Hippocampal formation (tissue), 2 donors: ENCODE measurements at regions not wholly inside any gene's neighbourhood (a gene's known extent, or its start where the extent isn't known, plus 50 kb on each side); places are given as distances from the start of the nearest gene placed in this dataset.
"Not testable (repeated sequence)": the region's sequence is repeated elsewhere in the genome, so short reads cannot be mapped to it uniquely, and the experiment has no call there.

Experiments
- DNase-seq, 2 donors: peaks; one replicate each; lab custom pipeline; 2025; lab: John Stamatoyannopoulos, UW

- DNase-seq: no peak
Measured at GRCh38 chr1:71345491-71345890, 264.7 kb upstream of the ZRANB2 start.

GRCh38 chr1:71343686-71344416 lies 263.0 kb upstream of the ZRANB2 start:
- no peak for DNase-seq

- no peak for DNase-seq
Measured at GRCh38 chr1:71339238-71339637, 258.4 kb upstream of the ZRANB2 start.

GRCh38 chr1:71330991-71331390 lies 250.2 kb upstream of the ZRANB2 start:
- DNase-seq: no peak

GRCh38 chr1:71324671-71325267 lies 243.9 kb upstream of the ZRANB2 start:
- peak in 1 of 2 donors; percentile 0 for DNase-seq

GRCh38 chr1:71312545-71312944 lies 231.7 kb upstream of the ZRANB2 start:
- DNase-seq: no peak

- no peak for DNase-seq
Measured at GRCh38 chr1:71311376-71311775, 230.5 kb upstream of the ZRANB2 start.

GRCh38 chr1:71307451-71307850 lies 226.6 kb upstream of the ZRANB2 start:
- no peak for DNase-seq

DNA sequence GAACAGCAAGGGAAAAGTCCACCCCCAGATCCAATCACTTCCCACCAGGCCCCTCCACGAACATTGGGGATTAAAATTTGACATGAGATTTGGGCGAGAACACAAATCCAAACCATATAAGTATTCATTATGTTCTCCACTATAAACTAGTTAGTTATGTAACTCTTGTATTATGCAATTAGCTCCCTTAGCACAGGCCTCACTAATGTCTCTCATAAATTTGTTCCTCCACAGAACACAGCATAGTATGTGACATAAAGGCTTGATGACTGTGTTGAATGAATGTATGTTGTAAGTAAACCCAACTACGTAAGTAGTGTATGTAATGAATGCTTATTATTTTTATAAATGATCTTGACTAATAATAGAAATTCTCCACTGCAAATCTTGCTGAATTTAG lies 223.3 kb upstream of the ZRANB2 start:
- no peak for DNase-seq

GRCh38 chr1:71303617-71304041 lies 222.8 kb upstream of the ZRANB2 start:
- no peak for DNase-seq

GRCh38 chr1:71298633-71299032 lies 217.8 kb upstream of the ZRANB2 start:
- DNase-seq: no peak

GRCh38 chr1:71296551-71297134 lies 215.8 kb upstream of the ZRANB2 start:
- DNase-seq: no peak

- no peak for DNase-seq
Measured at GRCh38 chr1:71295350-71295749, 214.5 kb upstream of the ZRANB2 start.

GRCh38 chr1:71294178-71294577 lies 213.3 kb upstream of the ZRANB2 start:
- no peak for DNase-seq

DNA sequence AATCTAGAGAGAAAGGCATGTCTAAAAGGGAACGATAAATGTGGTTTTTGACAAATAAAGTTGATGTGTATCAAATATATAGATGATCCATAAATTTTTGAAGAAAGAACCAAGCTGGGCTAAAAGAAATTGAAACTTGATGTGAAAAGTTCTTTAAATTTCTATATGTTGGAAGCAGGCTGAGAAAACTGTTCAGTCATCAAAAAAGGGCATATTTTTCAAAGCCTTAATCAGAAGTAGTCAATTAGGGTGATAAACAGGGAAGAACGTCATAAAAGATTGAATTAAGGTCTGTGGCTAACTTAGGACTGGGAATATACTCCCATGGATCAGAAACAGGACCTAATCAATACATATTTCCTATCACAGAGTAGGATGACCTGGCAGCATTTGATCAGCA lies 211.4 kb upstream of the ZRANB2 start:
- DNase-seq: no peak

GRCh38 chr1:71290506-71291237 lies 209.8 kb upstream of the ZRANB2 start:
- not testable (repeated sequence) for DNase-seq

- no peak for DNase-seq
Measured at GRCh38 chr1:71285529-71285928, 204.7 kb upstream of the ZRANB2 start.

DNA sequence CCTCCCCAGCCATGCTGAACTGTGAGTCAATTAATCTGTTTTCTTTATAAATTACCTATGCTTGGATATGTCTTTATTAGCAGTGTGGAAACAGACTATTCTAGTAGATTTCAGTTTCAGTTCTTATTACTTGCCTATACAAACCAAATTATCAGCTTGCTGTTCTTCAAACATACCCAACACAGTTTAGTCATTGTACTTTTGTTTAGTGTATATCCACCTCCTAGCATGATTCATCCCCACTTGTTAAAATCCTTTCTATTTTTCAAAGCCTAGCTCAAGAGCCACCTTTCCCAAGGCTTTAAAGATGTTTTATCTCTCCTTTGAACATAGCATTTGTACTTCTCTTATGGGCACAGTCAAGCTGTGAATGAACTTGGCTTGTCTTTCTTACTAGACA lies 195.6 kb upstream of the ZRANB2 start:
- DNase-seq: no peak

DNA sequence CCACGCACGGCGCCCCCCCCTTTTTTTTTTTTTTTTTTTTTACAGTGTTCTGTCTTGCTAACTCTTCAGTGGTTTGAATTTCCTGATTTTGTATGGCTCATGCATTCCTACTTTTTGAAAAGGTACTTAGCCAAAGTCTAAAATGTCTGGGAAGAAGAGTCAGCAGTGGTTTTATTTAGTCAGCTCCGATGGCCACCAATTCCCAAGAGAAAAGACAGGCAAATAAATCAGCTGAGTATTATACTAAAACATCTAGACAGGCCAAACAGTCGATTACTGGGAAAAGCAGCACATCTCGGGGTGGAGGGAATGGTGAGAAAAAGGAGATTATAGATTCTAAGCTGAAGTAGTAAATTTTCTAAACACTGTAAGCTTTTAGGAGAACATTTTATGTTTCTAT lies 192.5 kb upstream of the ZRANB2 start:
- DNase-seq: no peak

DNA sequence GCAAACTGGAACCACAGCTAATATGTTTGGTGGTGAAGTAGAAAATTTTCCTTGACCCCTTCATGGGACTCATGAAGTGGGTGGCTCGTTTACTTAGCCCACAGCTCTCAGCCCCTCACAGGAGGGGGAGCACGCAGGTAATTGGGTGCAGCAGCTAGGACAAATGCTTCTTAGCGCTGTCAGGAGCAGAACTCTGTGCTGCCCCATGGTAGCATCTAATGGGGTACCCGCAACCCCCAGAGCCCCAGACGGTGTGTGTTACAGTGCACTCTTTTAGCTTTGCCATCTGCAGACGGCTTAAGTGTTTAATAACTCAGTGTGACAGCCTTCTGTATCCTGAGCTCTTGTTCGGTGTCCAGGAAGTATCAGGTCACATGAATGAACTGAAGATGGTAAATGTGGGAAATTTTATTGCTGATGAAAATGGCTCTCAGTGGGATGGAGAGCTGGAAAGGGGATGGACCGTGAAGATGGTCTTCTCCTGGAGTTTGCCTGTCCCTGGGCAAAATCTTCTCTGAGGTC lies 189.6 kb upstream of the ZRANB2 start:
- DNase-seq: no peak

GRCh38 chr1:71269818-71270217 lies 189.0 kb upstream of the ZRANB2 start:
- DNase-seq: no peak

- no peak for DNase-seq
Measured at GRCh38 chr1:71269179-71269578, 188.3 kb upstream of the ZRANB2 start.
